NCI-H446 treated with DMSO at 0.1 percent for 48 hours (cell line): ENCODE measurements at regions not wholly inside any gene's neighbourhood (a gene's known extent, or its start where the extent isn't known, plus 50 kb on each side); places are given as distances from the start of the nearest gene placed in this dataset.

ENCODE experiments used
- DNase-seq: peaks from one replicate; lab custom pipeline; 2025; lab: John Stamatoyannopoulos, UW

- DNase-seq, result peak; percentile 44
Observed at GRCh38 chr2:45178854-45179253, 169.6 kb upstream of the SIX2 start.

GRCh38 chr2:45178359-45178758 lies 169.1 kb upstream of the SIX2 start:
- DNase-seq, result no peak

DNA sequence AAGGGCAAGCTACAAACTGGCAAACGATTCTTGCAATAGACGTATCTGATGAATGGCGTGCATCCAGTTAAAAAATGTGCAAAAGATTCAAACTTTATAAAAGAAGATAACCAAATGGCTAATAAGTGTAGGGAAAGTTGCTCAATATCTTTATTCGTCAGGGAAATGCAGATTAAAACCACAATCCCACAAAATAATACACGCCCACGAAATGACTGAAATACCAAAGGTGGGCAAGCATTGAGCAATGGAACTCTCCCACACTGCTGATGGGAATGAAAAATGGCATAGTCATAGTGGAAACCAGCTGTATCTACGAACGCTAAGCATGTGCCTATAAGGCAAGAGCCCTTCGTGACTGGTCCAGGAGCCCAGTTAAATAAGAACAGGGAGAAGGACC lies 168.6 kb upstream of the SIX2 start:
- no peak for DNase-seq

DNA sequence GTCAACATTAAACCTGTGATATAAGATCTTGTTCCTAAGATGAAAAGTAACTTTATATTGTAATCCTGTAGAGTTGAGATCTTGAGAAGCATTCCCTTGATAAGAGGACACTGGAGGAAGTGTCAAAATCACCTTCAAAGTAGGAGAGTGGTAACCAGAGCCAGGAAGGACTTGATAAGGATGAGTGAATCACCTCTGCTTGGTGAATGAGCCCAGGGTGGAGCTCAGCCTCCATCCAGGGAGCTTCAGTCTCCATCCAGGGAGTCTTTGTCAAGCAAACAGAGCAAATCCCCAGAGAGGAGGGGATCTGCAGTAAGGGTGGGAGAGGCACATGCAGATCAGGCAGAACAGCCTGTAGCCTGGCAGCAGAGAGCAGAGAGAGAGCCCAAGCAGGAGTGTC lies 167.1 kb upstream of the SIX2 start:
- DNase-seq, result no peak

GRCh38 chr2:45173513-45173912 lies 164.3 kb upstream of the SIX2 start:
- no peak for DNase-seq

DNA sequence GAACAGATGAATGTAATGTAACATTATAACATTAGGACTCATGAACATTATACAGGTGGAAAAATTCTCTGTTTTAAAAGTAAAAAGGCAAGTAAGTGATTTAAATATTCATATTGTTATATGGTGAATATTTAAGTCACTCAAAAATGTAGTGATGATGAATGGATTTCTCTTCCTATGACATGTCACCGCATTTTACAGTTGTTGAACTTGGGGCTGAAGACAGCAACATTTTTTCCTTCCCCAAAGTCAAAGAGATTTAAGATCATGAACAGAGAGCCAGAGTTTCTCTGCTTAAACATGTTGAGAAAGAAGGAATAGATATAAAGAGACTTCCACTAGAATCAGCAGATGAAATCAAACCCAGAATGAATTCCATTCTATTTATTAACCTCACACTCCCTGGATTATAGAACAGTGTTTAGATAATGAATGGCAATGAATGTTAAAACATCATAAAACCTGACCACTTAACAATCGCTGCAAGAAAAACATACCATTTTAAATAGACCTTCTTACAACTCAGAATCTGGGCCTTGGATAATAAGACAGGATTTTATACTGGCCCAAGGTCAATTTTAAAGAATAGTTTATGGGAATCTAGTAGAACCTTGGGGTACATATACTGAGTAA lies 163.6 kb upstream of the SIX2 start:
- no peak for DNase-seq

- no peak for DNase-seq
Observed at GRCh38 chr2:45172142-45172541, 162.9 kb upstream of the SIX2 start.

DNA sequence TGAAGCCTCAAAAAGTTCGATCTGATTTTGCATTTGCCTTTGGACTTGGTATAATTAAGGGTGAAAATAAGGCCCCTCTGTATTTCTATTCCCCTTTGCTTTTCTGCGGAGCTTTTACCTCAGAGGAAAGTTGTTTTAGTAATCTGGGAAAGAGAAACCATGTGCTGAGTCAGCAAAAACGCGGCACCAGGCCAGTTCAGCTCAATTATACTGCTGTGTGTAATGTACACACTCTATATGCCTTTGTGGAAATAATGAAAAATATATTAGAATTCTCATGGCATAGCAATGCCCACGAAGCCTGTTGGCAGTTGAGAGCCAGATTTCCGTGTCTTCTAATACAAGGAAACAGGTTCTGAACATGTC lies 161.9 kb upstream of the SIX2 start:
- DNase-seq, result no peak

DNA sequence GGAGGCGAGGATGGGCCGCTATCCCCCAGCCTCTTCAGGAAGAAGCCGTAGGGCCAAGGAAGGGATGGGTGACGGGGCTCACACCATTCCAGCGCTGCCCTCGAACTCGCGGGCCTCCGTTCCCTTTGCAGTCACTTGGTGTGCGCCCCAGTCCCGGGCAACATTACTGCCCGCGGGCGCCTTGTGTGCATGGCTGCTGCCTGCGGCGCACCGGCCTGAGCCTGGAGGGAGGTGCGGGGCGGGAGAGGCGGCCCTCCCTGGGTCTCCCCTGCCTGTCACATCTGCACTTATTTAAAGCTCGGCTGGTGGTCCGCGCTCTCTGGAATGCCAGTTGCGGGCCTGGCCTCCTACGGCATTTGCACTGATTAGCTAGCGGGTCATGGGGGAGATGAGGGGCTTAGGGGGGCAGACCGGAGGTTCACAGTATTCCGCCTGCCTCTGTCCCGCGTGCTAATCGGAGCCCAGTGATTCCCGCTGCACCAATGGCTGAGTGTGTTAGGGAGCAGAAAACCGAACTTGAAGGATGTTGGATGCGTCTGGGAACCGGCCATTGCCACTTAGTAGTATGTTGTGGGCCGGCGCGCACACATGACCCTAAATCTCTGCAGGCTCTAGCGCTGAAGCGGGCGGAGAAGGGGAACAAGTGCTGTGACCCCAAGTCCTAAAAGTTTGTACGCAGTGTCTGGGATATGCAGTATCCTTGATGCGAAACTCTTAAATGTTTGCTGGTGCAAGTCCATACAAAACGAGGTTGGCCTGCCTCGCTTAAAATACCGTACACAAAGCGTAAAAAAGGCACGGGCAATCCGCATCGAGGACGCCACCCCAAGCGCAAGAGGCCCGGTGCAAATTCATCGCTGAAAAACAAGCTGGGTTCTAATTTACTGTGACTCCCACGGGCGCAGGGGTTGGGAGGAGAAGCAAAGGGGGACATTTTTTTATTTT lies 161.2 kb upstream of the SIX2 start:
- DNase-seq, result no peak

- DNase-seq, result no peak
Observed at GRCh38 chr2:45169339-45170190, 160.3 kb upstream of the SIX2 start.

- DNase-seq, result no peak
Observed at GRCh38 chr2:45168711-45169338, 159.6 kb upstream of the SIX2 start.

- DNase-seq, result no peak
Observed at GRCh38 chr2:45167920-45168629, 158.8 kb upstream of the SIX2 start.

DNA sequence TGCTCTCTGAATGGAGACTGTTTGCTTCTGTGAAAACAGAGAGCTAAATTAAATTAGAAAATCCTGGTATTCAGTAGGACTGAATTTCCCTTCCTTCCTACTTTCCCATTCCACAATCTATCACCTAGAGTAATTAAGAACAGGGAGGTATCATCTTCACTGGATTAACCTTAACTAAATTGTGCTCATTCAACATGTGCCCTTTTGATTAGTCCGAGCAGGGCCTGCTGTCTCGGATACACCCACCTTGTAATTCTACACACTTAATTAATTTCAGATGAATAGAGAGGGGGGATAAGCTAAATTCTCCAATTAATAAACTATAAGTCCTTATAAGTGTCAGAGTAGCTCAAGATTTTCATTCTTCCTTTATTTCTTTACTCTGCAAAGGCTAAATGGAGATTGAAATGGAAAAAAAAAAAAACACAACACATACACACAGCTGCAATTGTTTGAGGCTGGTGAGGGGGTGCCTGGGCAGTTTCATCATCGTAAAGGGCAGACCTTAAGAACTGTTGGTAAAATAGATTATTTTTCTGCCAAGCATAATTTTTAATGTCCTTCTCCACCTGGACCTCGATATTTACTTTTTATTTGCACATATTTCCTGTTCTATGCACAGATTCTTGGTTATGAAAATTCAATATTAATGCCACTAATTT lies 157.1 kb upstream of the SIX2 start:
- no peak for DNase-seq

DNA sequence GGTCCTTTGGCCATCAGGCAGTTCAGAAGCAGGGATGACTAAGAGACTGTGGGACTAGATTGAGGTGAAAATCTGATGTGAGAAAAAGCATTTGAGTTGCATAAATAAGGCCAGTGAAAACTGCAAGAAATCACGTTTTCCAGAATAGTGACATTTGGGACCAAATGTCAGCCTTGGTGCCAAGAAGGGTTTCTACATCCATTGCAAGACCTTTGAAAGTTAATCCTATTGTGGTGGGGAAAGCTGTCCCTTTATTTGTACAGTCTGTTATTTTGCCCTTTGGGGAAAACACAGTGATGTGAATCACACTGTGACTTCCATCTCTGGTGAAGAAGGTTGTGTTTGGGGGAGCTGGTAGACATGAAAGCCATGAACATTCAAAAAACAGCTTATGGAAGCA lies 153.5 kb upstream of the SIX2 start:
- no peak for DNase-seq

- no peak for DNase-seq
Observed at GRCh38 chr2:45156605-45157004, 147.4 kb upstream of the SIX2 start.

DNA sequence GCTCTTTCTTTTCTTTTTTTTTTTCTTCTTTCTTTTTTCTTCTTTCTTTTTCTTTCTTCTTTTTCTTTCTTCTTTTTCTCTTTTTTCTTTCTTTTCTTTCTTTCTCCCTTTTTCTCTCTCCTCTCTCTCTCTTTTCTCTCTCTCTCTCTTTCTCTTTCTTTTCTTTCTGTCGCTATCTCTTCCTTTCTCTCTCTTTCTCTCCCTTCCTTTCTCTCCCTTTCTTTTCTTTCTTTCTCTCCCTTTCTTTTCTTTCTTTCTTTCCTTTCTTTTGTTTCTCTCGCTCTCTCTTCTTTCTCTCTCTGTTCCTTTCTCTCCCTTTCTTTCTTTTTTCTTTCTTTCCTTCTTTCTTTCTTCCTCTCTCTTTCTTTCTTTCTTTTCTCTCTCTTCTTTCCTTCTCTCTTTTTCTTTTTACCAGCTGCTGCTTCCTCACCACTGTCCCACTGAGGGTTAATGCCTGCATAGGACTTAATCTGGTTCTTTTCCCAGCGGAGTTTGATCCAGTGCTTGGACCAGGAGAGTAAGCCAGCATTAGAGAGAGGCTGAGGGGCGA lies 145.4 kb upstream of the SIX2 start:
- DNase-seq, result no peak

- DNase-seq, result no peak
Observed at GRCh38 chr2:45154144-45154543, 144.9 kb upstream of the SIX2 start.

DNA sequence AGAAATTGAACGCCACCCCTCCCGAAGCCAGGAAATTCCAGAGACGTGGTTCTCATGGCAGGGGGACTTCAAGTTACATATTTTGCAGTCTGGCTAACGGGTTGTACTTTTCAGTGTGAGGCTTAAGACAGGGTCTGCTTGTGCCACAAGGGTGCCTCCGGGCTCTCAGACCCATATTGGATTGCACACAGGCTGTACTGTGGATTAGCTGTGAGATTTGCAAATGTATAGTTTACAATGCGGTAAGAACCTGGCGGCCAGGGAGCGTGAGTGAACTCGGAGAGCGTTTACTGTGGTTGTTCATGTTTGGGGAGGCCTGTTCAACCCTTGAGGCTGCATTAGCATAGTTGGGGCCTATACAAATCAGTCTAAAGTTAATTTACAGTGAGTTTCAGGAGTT lies 143.9 kb upstream of the SIX2 start:
- DNase-seq, result no peak

GRCh38 chr2:45152691-45153090 lies 143.4 kb upstream of the SIX2 start:
- no peak for DNase-seq

DNA sequence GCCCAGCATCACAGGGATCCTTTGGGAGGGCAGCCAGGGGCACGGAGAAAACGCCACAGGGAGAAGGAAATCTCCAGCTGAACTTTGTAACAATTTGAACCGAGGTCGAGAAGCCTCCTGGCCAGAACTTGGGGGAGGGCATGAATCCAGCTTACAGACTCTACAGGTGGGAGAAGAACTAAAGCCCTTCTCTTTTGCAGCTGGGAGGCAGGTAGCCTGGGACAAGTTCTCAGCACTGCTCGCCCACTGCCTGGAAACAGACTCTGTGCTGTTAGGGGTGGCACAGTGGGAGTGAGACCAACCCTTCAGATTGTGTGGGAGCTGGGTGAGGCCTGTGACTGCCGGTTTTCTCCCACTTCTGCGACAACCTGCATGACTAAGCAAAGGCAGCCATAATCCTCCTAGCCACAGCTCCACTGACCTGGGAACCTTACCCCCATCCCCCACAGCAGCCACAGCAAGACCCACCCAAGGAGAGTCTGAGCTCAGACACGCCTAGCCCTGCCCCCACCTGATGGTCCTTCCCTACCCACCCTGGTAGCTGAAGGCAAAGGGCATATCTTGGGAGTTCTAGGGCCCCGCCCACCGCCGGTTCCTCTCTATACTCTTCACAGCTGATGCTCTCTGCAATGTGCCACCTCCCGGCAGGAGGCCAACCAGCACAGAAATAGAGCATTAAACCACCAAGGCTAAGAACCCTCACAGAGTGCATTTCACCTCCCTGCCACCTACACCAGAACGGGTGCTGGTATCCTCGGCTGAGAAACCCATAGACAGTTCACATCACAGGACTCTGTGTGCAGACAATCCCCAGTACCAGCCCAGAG lies 136.0 kb upstream of the SIX2 start:
- no peak for DNase-seq
